ENCODE measurements at regions not wholly inside any gene's neighbourhood (a gene's known extent, or its start where the extent isn't known, plus 50 kb on each side); places are given as distances from the start of the nearest gene placed in this dataset.

- no peak for TF ChIP-seq JUND (IDR thresholded peaks at IDR 0.05)
- TF ChIP-seq NFIC (IDR thresholded peaks at IDR 0.05; ENCODE audit: borderline replicate concordance), result no peak
- TF ChIP-seq CTCF (IDR thresholded peaks at IDR 0.05), result no peak
- TF ChIP-seq TCF12 (IDR thresholded peaks at IDR 0.05), result no peak
- no peak for TF ChIP-seq REST (IDR thresholded peaks at IDR 0.05; ENCODE audit: low read depth, low read length)
- TF ChIP-seq POLR2AphosphoS5 (IDR thresholded peaks at IDR 0.05; ENCODE audit: low read depth, low read length), result no peak
- no peak for TF ChIP-seq EZH2phosphoT487 (IDR thresholded peaks at IDR 0.05; ENCODE audit: borderline replicate concordance, low read depth)
- no peak for TF ChIP-seq MXI1 (IDR thresholded peaks at IDR 0.05; ENCODE audit: low read depth, low read length)
- no peak for TF ChIP-seq YY1 (IDR thresholded peaks at IDR 0.05; ENCODE audit: low read depth)
- TF ChIP-seq SMC3 (IDR thresholded peaks at IDR 0.05; ENCODE audit: low read depth, low read length), result no peak
Observed at GRCh38 chr2:128520340-128520739, 201.7 kb upstream of the HS6ST1 start.

All from SK-N-SH (cell line).